Neural crest cell (in vitro differentiated cells): ENCODE measurements at regions not wholly inside any gene's neighbourhood (a gene's known extent, or its start where the extent isn't known, plus 50 kb on each side); places are given as distances from the start of the nearest gene placed in this dataset.
A peak's percentile ranks its signal among the peaks of the same experiment; 100 is the strongest.

Source experiments
- DNase-seq: peaks from one replicate; pipeline ENCODE4 v3.0.0; 2021; ENCODE audit warnings: low read depth, mixed read lengths, low spot score
- H3K27ac Mint-ChIP-seq: one replicate; pipeline ENCODE4 v1.8.0; 2021; ENCODE audit warnings: mild to moderate bottlenecking, mixed read lengths; ENCODE audit not compliant: unreplicated experiment
- H3K27me3 Mint-ChIP-seq: 2 replicates; pipeline ENCODE4 v1.8.0; 2021; ENCODE audit warnings: low read depth, mild to moderate bottlenecking, mixed read lengths
- H3K36me3 Mint-ChIP-seq: 2 replicates; pipeline ENCODE4 v1.8.0; 2021; ENCODE audit warnings: low read depth, mild to moderate bottlenecking, mixed read lengths
- H3K4me1 Mint-ChIP-seq: 2 replicates; pipeline ENCODE4 v1.8.0; 2021; ENCODE audit warnings: mixed read lengths
- H3K4me3 Mint-ChIP-seq: one replicate; pipeline ENCODE4 v1.8.0; 2021; ENCODE audit warnings: mild to moderate bottlenecking, mixed read lengths
- H3K9me3 Mint-ChIP-seq: 2 replicates; pipeline ENCODE4 v1.8.0; 2021; ENCODE audit warnings: mixed read lengths
- CTCF ChIP-seq: fragments of 200-600 bp; sonication (generic); conservative IDR thresholded peaks from 2 replicates; pipeline ENCODE4 v1.5.0; 2021; ENCODE audit warnings: antibody characterized with exemption, mild to moderate bottlenecking

- H3K27me3 Mint-ChIP-seq, result peaks cover 2% of the 10 kb centered on the region
- H3K36me3 Mint-ChIP-seq, result peaks cover 3% of the 10 kb centered on the region
- H3K4me1 Mint-ChIP-seq, result no peaks in the 10 kb centered on the region
- no peak overlapping the region for H3K27ac Mint-ChIP-seq
- no peak for TF ChIP-seq CTCF
- DNase-seq, result no peak
- H3K9me3 Mint-ChIP-seq, result peaks cover 6% of the 10 kb centered on the region
- H3K4me3 Mint-ChIP-seq, result no peak overlapping the region
These were observed 902.4 kb downstream of the TBC1D32 start for GRCh38 chr6:120431841-120432240.

GRCh38 chr6:120411394-120411793 is 922.9 kb downstream of the TBC1D32 start:
- H3K27me3 Mint-ChIP-seq, result peaks cover 9% of the 10 kb centered on the region
- no peaks in the 10 kb centered on the region for H3K4me1 Mint-ChIP-seq
- no peak overlapping the region for H3K27ac Mint-ChIP-seq
- H3K4me3 Mint-ChIP-seq, result no peak overlapping the region
- no peaks in the 10 kb centered on the region for H3K36me3 Mint-ChIP-seq
- H3K9me3 Mint-ChIP-seq, result no peaks in the 10 kb centered on the region
- no peak for TF ChIP-seq CTCF
- DNase-seq, result no peak

GRCh38 chr6:120410586-120410985 is 923.7 kb downstream of the TBC1D32 start:
- Mint-ChIP-seq H3K27ac (no peak overlapping the region), H3K36me3 (no peaks in the 10 kb centered on the region), H3K9me3 (no peaks in the 10 kb centered on the region), H3K27me3 (peaks cover 9% of the 10 kb centered on the region), H3K4me1 (no peaks in the 10 kb centered on the region), H3K4me3 (no peak overlapping the region)
- TF ChIP-seq CTCF, result no peak
- no peak for DNase-seq

- no peak overlapping the region for H3K4me3 Mint-ChIP-seq
- H3K9me3 Mint-ChIP-seq, result peaks cover 5% of the 10 kb centered on the region
- no peak overlapping the region for H3K27ac Mint-ChIP-seq
- no peak for TF ChIP-seq CTCF
- no peaks in the 10 kb centered on the region for H3K4me1 Mint-ChIP-seq
- H3K27me3 Mint-ChIP-seq, result peaks cover 6% of the 10 kb centered on the region
- DNase-seq, result no peak
- no peaks in the 10 kb centered on the region for H3K36me3 Mint-ChIP-seq
These were observed 926.6 kb downstream of the TBC1D32 start for GRCh38 chr6:120407696-120408095.

- no peak overlapping the region for H3K4me3 Mint-ChIP-seq
- H3K27ac Mint-ChIP-seq, result no peak overlapping the region
- peak; percentile 36 for TF ChIP-seq CTCF
- DNase-seq, result no peak
- H3K36me3 Mint-ChIP-seq, result no peaks in the 10 kb centered on the region
- H3K27me3 Mint-ChIP-seq, result peaks cover 4% of the 10 kb centered on the region
- H3K4me1 Mint-ChIP-seq, result no peaks in the 10 kb centered on the region
- peaks cover 5% of the 10 kb centered on the region for H3K9me3 Mint-ChIP-seq
These were observed 928.3 kb downstream of the TBC1D32 start for GRCh38 chr6:120405947-120406346.

GRCh38 chr6:120395784-120396183 is 938.5 kb downstream of the TBC1D32 start:
- H3K27ac Mint-ChIP-seq, result no peak overlapping the region
- H3K4me3 Mint-ChIP-seq, result no peak overlapping the region
- no peak for DNase-seq

More at GRCh38 chr6:120395784-120396183, 938.5 kb downstream of the TBC1D32 start:
- Mint-ChIP-seq H3K9me3 (peaks cover 3% of the 10 kb centered on the region), H3K36me3 (no peaks in the 10 kb centered on the region), H3K4me1 (no peaks in the 10 kb centered on the region), H3K27me3 (peaks cover 8% of the 10 kb centered on the region)
- no peak for TF ChIP-seq CTCF
